MG63 (cell line): ENCODE measurements at regions not wholly inside any gene's neighbourhood (a gene's known extent, or its start where the extent isn't known, plus 50 kb on each side); places are given as distances from the start of the nearest gene placed in this dataset.
"Not testable (repeated sequence)": the region's sequence is repeated elsewhere in the genome, so short reads cannot be mapped to it uniquely, and the experiment has no call there.

Source experiments
- DNase-seq: peaks from one replicate; pipeline ENCODE4 v3.0.0-alpha.2; 2020
- H3K27me3 ChIP-seq: fragments of 250-450 bp; sonication (Bioruptor Pico); 2 replicates; pipeline ENCODE4 v1.5.1; 2020; ENCODE audit warnings: mild to moderate bottlenecking, moderate library complexity
- H3K36me3 ChIP-seq: fragments of 250-450 bp; sonication (Bioruptor Pico); 2 replicates; pipeline ENCODE4 v1.5.1; 2020; ENCODE audit warnings: mild to moderate bottlenecking, moderate library complexity
- H3K4me3 ChIP-seq: fragments of 250-450 bp; sonication (Bioruptor Pico); 2 replicates; pipeline ENCODE4 v1.5.1; 2020; ENCODE audit warnings: mild to moderate bottlenecking, moderate library complexity
- H3K9me3 ChIP-seq: fragments of 250-450 bp; sonication (Bioruptor Pico); 2 replicates; pipeline ENCODE4 v1.5.1; 2020; ENCODE audit warnings: mild to moderate bottlenecking, moderate library complexity

GRCh38 chr3:78506061-78506460 lies 1261.7 kb downstream of the ROBO1 start:
- DNase-seq = no peak
- H3K27me3 ChIP-seq = no peaks in the 10 kb centered on the region
- H3K9me3 ChIP-seq = no peaks in the 10 kb centered on the region
- no peaks in the 10 kb centered on the region for H3K36me3 ChIP-seq
- no peak overlapping the region for H3K4me3 ChIP-seq

- no peak for DNase-seq
- Histone ChIP-seq H3K27me3 (no peaks in the 10 kb centered on the region), H3K36me3 (no peaks in the 10 kb centered on the region), H3K4me3 (no peak overlapping the region), H3K9me3 (no peaks in the 10 kb centered on the region)
These were observed 1261.1 kb downstream of the ROBO1 start for GRCh38 chr3:78506581-78507195.

GRCh38 chr3:78507196-78507984 lies 1260.4 kb downstream of the ROBO1 start:
- H3K9me3 ChIP-seq = no peaks in the 10 kb centered on the region
- no peak overlapping the region for H3K4me3 ChIP-seq
- H3K36me3 ChIP-seq = no peaks in the 10 kb centered on the region
- DNase-seq = no peak
- no peaks in the 10 kb centered on the region for H3K27me3 ChIP-seq

- H3K36me3 ChIP-seq = no peaks in the 10 kb centered on the region
- no peak for DNase-seq
- no peak overlapping the region for H3K4me3 ChIP-seq
- no peaks in the 10 kb centered on the region for H3K27me3 ChIP-seq
- no peaks in the 10 kb centered on the region for H3K9me3 ChIP-seq
These were observed 1256.0 kb downstream of the ROBO1 start for GRCh38 chr3:78511840-78512239.

- not testable (repeated sequence) for H3K27me3 ChIP-seq, H3K9me3 ChIP-seq, H3K36me3 ChIP-seq, H3K4me3 ChIP-seq, DNase-seq
These were observed 1255.0 kb downstream of the ROBO1 start for GRCh38 chr3:78512786-78513185.

GRCh38 chr3:78516437-78516836 lies 1251.4 kb downstream of the ROBO1 start:
- Histone ChIP-seq H3K27me3 (no peaks in the 10 kb centered on the region), H3K4me3 (no peak overlapping the region), H3K9me3 (no peaks in the 10 kb centered on the region), H3K36me3 (no peaks in the 10 kb centered on the region)
- DNase-seq = no peak

- Histone ChIP-seq H3K27me3 (no peaks in the 10 kb centered on the region), H3K4me3 (no peak overlapping the region), H3K36me3 (no peaks in the 10 kb centered on the region), H3K9me3 (no peaks in the 10 kb centered on the region)
- no peak for DNase-seq
These were observed 1250.9 kb downstream of the ROBO1 start for GRCh38 chr3:78516937-78517336.

GRCh38 chr3:78517965-78518364 lies 1249.8 kb downstream of the ROBO1 start:
- no peak overlapping the region for H3K4me3 ChIP-seq
- DNase-seq = no peak
- no peaks in the 10 kb centered on the region for H3K36me3 ChIP-seq
- H3K27me3 ChIP-seq = no peaks in the 10 kb centered on the region
- no peaks in the 10 kb centered on the region for H3K9me3 ChIP-seq

- Histone ChIP-seq H3K4me3 (no peak overlapping the region), H3K27me3 (no peaks in the 10 kb centered on the region), H3K9me3 (no peaks in the 10 kb centered on the region), H3K36me3 (no peaks in the 10 kb centered on the region)
- no peak for DNase-seq
These were observed 1248.5 kb downstream of the ROBO1 start for GRCh38 chr3:78519281-78519680.

- no peak overlapping the region for H3K4me3 ChIP-seq
- H3K27me3 ChIP-seq = no peaks in the 10 kb centered on the region
- H3K9me3 ChIP-seq = no peaks in the 10 kb centered on the region
- DNase-seq = no peak
- no peaks in the 10 kb centered on the region for H3K36me3 ChIP-seq
These were observed 1238.2 kb downstream of the ROBO1 start for GRCh38 chr3:78529601-78530000.

GRCh38 chr3:78540485-78540884 lies 1227.3 kb downstream of the ROBO1 start:
- Histone ChIP-seq H3K4me3 (no peak overlapping the region), H3K9me3 (no peaks in the 10 kb centered on the region), H3K36me3 (no peaks in the 10 kb centered on the region), H3K27me3 (no peaks in the 10 kb centered on the region)
- no peak for DNase-seq

- Histone ChIP-seq H3K27me3 (no peaks in the 10 kb centered on the region), H3K9me3 (no peaks in the 10 kb centered on the region), H3K4me3 (no peak overlapping the region), H3K36me3 (no peaks in the 10 kb centered on the region)
- no peak for DNase-seq
These were observed 1222.0 kb downstream of the ROBO1 start for GRCh38 chr3:78545827-78546226.
